ENCODE measurements at regions not wholly inside any gene's neighbourhood (a gene's known extent, or its start where the extent isn't known, plus 50 kb on each side); places are given as distances from the start of the nearest gene placed in this dataset.

- H3K36me3 ChIP-seq, result no peaks in the 10 kb centered on the region
- no peak overlapping the region for H3K4me3 ChIP-seq
- H3K27ac ChIP-seq, result no peak overlapping the region
- no peaks in the 10 kb centered on the region for H3K27me3 ChIP-seq
- no peaks in the 10 kb centered on the region for H3K4me1 ChIP-seq
- no peak for ATAC-seq
- intact Hi-C loops (cut with DNase I), result no loop called here
- no peak for DNase-seq
- H3K9me3 ChIP-seq, result no peaks in the 10 kb centered on the region
- TF ChIP-seq CTCF (IDR thresholded peaks at IDR 0.05), result no peak
These were observed 157.1 kb upstream of the RBPJ start for GRCh38 chr4:26163425-26164362.

- intact Hi-C loops (cut with DNase I), result no loop called here
- Histone ChIP-seq H3K27me3 (peaks cover 0 to 24% of the 10 kb centered on the region in 2 donors), H3K9me3 (no peaks in the 10 kb centered on the region), H3K36me3 (no peaks in the 10 kb centered on the region), H3K4me1 (no peaks in the 10 kb centered on the region), H3K27ac (no peak overlapping the region), H3K4me3 (no peak overlapping the region)
- no peak for DNase-seq
- no peak for TF ChIP-seq CTCF (IDR thresholded peaks at IDR 0.05)
- ATAC-seq, result no peak
These were observed 149.3 kb upstream of the RBPJ start for GRCh38 chr4:26171501-26171900.

- Histone ChIP-seq H3K4me3 (no peak overlapping the region), H3K36me3 (no peaks in the 10 kb centered on the region), H3K4me1 (no peaks in the 10 kb centered on the region), H3K9me3 (no peaks in the 10 kb centered on the region), H3K27ac (no peak overlapping the region), H3K27me3 (peaks cover 0 to 24% of the 10 kb centered on the region in 2 donors)
- no peak for DNase-seq
- no peak for TF ChIP-seq CTCF (IDR thresholded peaks at IDR 0.05)
- ATAC-seq, result no peak
- intact Hi-C loops (cut with DNase I), result no loop called here
These were observed 148.9 kb upstream of the RBPJ start for GRCh38 chr4:26171941-26172340.

GRCh38 chr4:26173619-26174018 is 147.2 kb upstream of the RBPJ start:
- intact Hi-C loops (cut with DNase I), result no loop called here
- H3K36me3 ChIP-seq, result no peaks in the 10 kb centered on the region
- H3K4me1 ChIP-seq, result no peaks in the 10 kb centered on the region
- H3K27me3 ChIP-seq, result peaks cover 0 to 24% of the 10 kb centered on the region in 2 donors
- no peak for ATAC-seq
- no peak for DNase-seq
- no peak for TF ChIP-seq CTCF (IDR thresholded peaks at IDR 0.05)
- H3K9me3 ChIP-seq, result no peaks in the 10 kb centered on the region
- H3K27ac ChIP-seq, result no peak overlapping the region
- no peak overlapping the region for H3K4me3 ChIP-seq

GRCh38 chr4:26174027-26174426 is 146.8 kb upstream of the RBPJ start:
- H3K4me3 ChIP-seq, result no peak overlapping the region
- intact Hi-C loops (cut with DNase I), result no loop called here
- no peak for TF ChIP-seq CTCF (IDR thresholded peaks at IDR 0.05)
- no peak for ATAC-seq
- H3K9me3 ChIP-seq, result no peaks in the 10 kb centered on the region
- H3K27me3 ChIP-seq, result peaks cover 0 to 24% of the 10 kb centered on the region in 2 donors
- no peaks in the 10 kb centered on the region for H3K36me3 ChIP-seq
- DNase-seq, result no peak
- no peaks in the 10 kb centered on the region for H3K4me1 ChIP-seq
- no peak overlapping the region for H3K27ac ChIP-seq

Data from left lung (tissue), 4 donors.